A549 (cell line): ENCODE measurements at regions not wholly inside any gene's neighbourhood (a gene's known extent, or its start where the extent isn't known, plus 50 kb on each side); places are given as distances from the start of the nearest gene placed in this dataset.
"Not testable (repeated sequence)": the region's sequence is repeated elsewhere in the genome, so short reads cannot be mapped to it uniquely, and the experiment has no call there.

ENCODE experiments used
- ATAC-seq, 2 experiments: fragments of 200-7000 bp in 1 of 2; fragments of >200 bp in 1 of 2; cut with Nextera tagmentation in 1 of 2; cut with Tn5 transposase in 1 of 2; 3 replicates each; pipeline versions ENCODE4 v1.8.0 to v1.9.1; 2018 to 2020; ENCODE audit warnings: mild to moderate bottlenecking in 1 of 2, moderate library complexity in 1 of 2
- CTCF ChIA-PET: fragments of 300-600 bp; sonication (Branson Sonifier 250); formaldehyde crosslinking; extraction: SDS; loops from one replicate; lab custom pipeline; 2021; ENCODE audit warnings: antibody characterized with exemption, inconsistent platforms; lab: Yijun Ruan, JAX
- POLR2A ChIA-PET: fragments of 350-600 bp; formaldehyde crosslinking; extraction: SDS; loops from one replicate; lab custom pipeline; 2021; ENCODE audit warnings: antibody characterized with exemption, inconsistent platforms; lab: Yijun Ruan, JAX
- DNase-seq, 2 experiments: peaks; one replicate each; pipeline versions ENCODE4 v3.0.0 to v3.0.0-alpha.2; 2011 to 2016; ENCODE audit warnings: low read depth in 1 of 2, low spot score in 1 of 2
- FAIRE-seq: peaks from 2 replicates; lab custom pipeline; 2011; peaks lifted over from hg19 to GRCh38; lab: Jason Lieb, UNC
- H3K27ac ChIP-seq, 2 experiments: fragments of >200 bp; sonication (Bioruptor Twin); formaldehyde crosslinking; 3 replicates each; pipeline ENCODE4 v1.5.1; 2016 to 2017
- H3K4me1 ChIP-seq: fragments of >200 bp; sonication (Bioruptor Twin); formaldehyde crosslinking; 3 replicates; pipeline ENCODE4 v1.6.1; 2016
- H3K4me2 ChIP-seq: fragments of >200 bp; sonication (Bioruptor Twin); formaldehyde crosslinking; 3 replicates; pipeline ENCODE4 v1.6.1; 2016
- H3K4me3 ChIP-seq: fragments of >200 bp; sonication (Bioruptor Twin); formaldehyde crosslinking; 3 replicates; pipeline ENCODE4 v1.5.1; 2016
- H3K9me3 ChIP-seq: fragments of >200 bp; sonication (Bioruptor Twin); formaldehyde crosslinking; 3 replicates; pipeline ENCODE4 v1.6.1; 2016
- CEBPB ChIP-seq, 2 experiments: fragments of >200 bp in 1 of 2; sonication (Bioruptor Twin) in 1 of 2; formaldehyde crosslinking in 1 of 2; IDR thresholded peaks; 2 replicates each; pipeline ENCODE4 v1.6.1; 2012 to 2016
- CHD2 ChIP-seq: fragments of 150-350 bp; IDR thresholded peaks from 2 replicates; pipeline ENCODE4 v1.6.1; 2014; ENCODE audit warnings: low read length; ENCODE audit not compliant: partially characterized antibody
- EP300 ChIP-seq, 2 experiments: fragments of >200 bp; sonication (Bioruptor Twin); formaldehyde crosslinking; IDR thresholded peaks; 2 replicates in 1 of 2; 3 replicates in 1 of 2; pipeline ENCODE4 v1.6.1; 2016 to 2017
- FOSB ChIP-seq: fragments of 250-450 bp; sonication (Bioruptor Pico); IDR thresholded peaks from 2 replicates; pipeline ENCODE4 v1.5.0; 2020; ENCODE audit warnings: mild to moderate bottlenecking, moderate library complexity
- FOSL2 ChIP-seq, 2 experiments: fragments of 450-650 bp in 1 of 2; fragments of >200 bp in 1 of 2; sonication (Bioruptor Twin) in 1 of 2; formaldehyde crosslinking; IDR thresholded peaks; 2 replicates each; pipeline versions ENCODE4 v1.5.0 to v1.6.1; 2016 to 2020; ENCODE audit warnings: mild to moderate bottlenecking in 1 of 2, moderate library complexity in 1 of 2
- HES2 ChIP-seq: fragments of >200 bp; sonication (Bioruptor Twin); formaldehyde crosslinking; IDR thresholded peaks from 2 replicates; pipeline ENCODE4 v1.6.1; 2016
- HEYL ChIP-seq: fragments of 250-450 bp; sonication (Bioruptor Pico); IDR thresholded peaks from 2 replicates; pipeline ENCODE4 v1.8.0; 2021; ENCODE audit warnings: mild to moderate bottlenecking, moderate library complexity
- JUN ChIP-seq, 2 experiments: fragments of >200 bp; sonication (Bioruptor Twin); formaldehyde crosslinking; IDR thresholded peaks; 2 replicates in 1 of 2; 3 replicates in 1 of 2; pipeline ENCODE4 v1.6.1; 2016 to 2017
- NR3C1 ChIP-seq: fragments of >200 bp; sonication (Bioruptor Twin); formaldehyde crosslinking; IDR thresholded peaks from 3 replicates; pipeline ENCODE4 v1.6.1; 2017
- PHF8 ChIP-seq: fragments of 200-600 bp; sonication (generic); IDR thresholded peaks from 2 replicates; pipeline ENCODE4 v1.6.1; 2016; ENCODE audit warnings: low read depth, mild to moderate bottlenecking, antibody characterized with exemption, moderate library complexity, borderline replicate concordance
- POLR2AphosphoS2 ChIP-seq: conservative IDR thresholded peaks from 2 replicates; pipeline ENCODE4 v1.6.1; 2012; ENCODE audit warnings: low read length, improper control_type of control experiment, inconsistent platforms
- RAD21 ChIP-seq, 2 experiments: fragments of >200 bp in 1 of 2; sonication (Bioruptor Twin) in 1 of 2; formaldehyde crosslinking in 1 of 2; IDR thresholded peaks in 1 of 2; conservative IDR thresholded peaks in 1 of 2; 2 replicates in 1 of 2; 3 replicates in 1 of 2; pipeline ENCODE4 v1.6.1; 2012 to 2018; ENCODE audit warnings: inconsistent platforms in 1 of 2
- TP53 ChIP-seq: fragments of 250-450 bp; sonication (Bioruptor Pico); IDR thresholded peaks from 2 replicates; pipeline ENCODE4 v1.5.0; 2021; ENCODE audit warnings: mild to moderate bottlenecking, moderate library complexity
- USF2 ChIP-seq: fragments of 450-650 bp; IDR thresholded peaks from 2 replicates; pipeline ENCODE4 v1.6.1; 2014; ENCODE audit warnings: antibody characterized with exemption
- WGBS: methylation state at CpG from one replicate; pipeline ENCODE4 v1.1.6; 2017; ENCODE audit errors: missing lambda C conversion rate; 5-methylcytosine and 5-hydroxymethylcytosine counted together
- TF ChIP-seq, protein P1 (sequence below): IDR thresholded peaks from 2 replicates; pipeline ENCODE4 v1.6.1; 2012; ENCODE audit warnings: low read depth, borderline replicate concordance

- no peak for ATAC-seq
- 30% methylated on average over 3 of the region's 5 CpGs for WGBS
- no peaks in the 10 kb centered on the region for H3K4me1 ChIP-seq
- H3K9me3 ChIP-seq = peaks cover 9% of the 10 kb centered on the region; the same call in 1 of the 3 replicates
- H3K4me2 ChIP-seq = no peak overlapping the region
- no peak for FAIRE-seq
- no peak overlapping the region for H3K27ac ChIP-seq
- CTCF ChIA-PET = no interaction called here
- DNase-seq = no peak
- no peak overlapping the region for H3K4me3 ChIP-seq
- no peak for TF ChIP-seq PHF8
- TF ChIP-seq HES2 = no peak
- POLR2A ChIA-PET = no interaction called here
These were observed 941.4 kb upstream of the ZNF722 start for GRCh38 chr7:63057265-63057664.

DNA sequence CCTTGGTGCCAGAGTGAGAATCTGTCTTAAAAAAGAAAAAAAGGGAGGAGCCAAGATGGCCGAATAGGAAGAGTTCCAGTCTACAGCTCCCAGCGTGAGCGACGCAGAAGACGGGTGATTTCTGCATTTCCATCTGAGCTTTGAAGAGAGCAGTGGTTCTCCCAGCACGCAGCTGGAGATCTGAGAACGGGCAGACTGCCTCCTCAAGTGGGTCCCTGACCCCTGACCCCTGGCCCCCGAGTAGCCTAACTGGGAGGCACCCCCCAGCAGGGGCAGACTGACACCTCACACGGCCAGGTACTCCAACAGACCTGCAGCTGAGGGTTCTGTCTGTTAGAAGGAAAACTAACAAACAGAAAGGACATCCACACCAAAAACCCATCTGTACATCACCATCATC is 937.9 kb upstream of the ZNF722 start:
- ATAC-seq, H3K4me2 ChIP-seq, POLR2A ChIA-PET, FAIRE-seq, DNase-seq, CTCF ChIA-PET, H3K27ac ChIP-seq, H3K9me3 ChIP-seq, H3K4me1 ChIP-seq, H3K4me3 ChIP-seq: not testable (repeated sequence)
- WGBS = 21% methylated on average over 7 of the region's 9 CpGs

GRCh38 chr7:63065684-63066083 is 933.0 kb upstream of the ZNF722 start:
- ATAC-seq (no peak), DNase-seq (no peak), FAIRE-seq (no peak)
- Histone ChIP-seq H3K27ac (no peak overlapping the region), H3K4me3 (no peak overlapping the region), H3K4me1 (no peaks in the 10 kb centered on the region), H3K9me3 (no peaks in the 10 kb centered on the region; the same call in 2 of the 3 replicates), H3K4me2 (no peak overlapping the region)
- ChIA-PET CTCF (no interaction called here), POLR2A (no interaction called here)
- TF ChIP-seq CHD2 (no peak), USF2 (no peak), HEYL (no peak), POLR2AphosphoS2 (no peak), CEBPB (IDR thresholded peaks at IDR 0.05) (no peak), JUN (IDR thresholded peaks at IDR 0.05) (no peak), FOSL2 (IDR thresholded peaks at IDR 0.05) (no peak), FOSL2 (CRISPR knock-in tag; IDR thresholded peaks at IDR 0.05) (no peak), NR3C1 (no peak), TP53 (CRISPR knock-in tag) (no peak), EP300 (IDR thresholded peaks at IDR 0.05) (no peak)
- 3% methylated on average over 2 of the region's 2 CpGs for WGBS

GRCh38 chr7:63066235-63066634 is 932.4 kb upstream of the ZNF722 start:
- FAIRE-seq, CTCF ChIA-PET, H3K4me1 ChIP-seq, H3K9me3 ChIP-seq, DNase-seq, POLR2A ChIA-PET, ATAC-seq, H3K4me2 ChIP-seq, H3K27ac ChIP-seq, H3K4me3 ChIP-seq: not testable (repeated sequence)
- 2% methylated on average over 4 of the region's 4 CpGs for WGBS

- ATAC-seq (no peak), DNase-seq (no peak), FAIRE-seq (no peak)
- no peak overlapping the region for H3K27ac ChIP-seq
- no peaks in the 10 kb centered on the region; the same call in 2 of the 3 replicates for H3K9me3 ChIP-seq
- H3K4me2 ChIP-seq = no peak overlapping the region
- ChIA-PET CTCF (no interaction called here), POLR2A (no interaction called here)
- 52% methylated on average over 21 of the region's 42 CpGs for WGBS
- TF ChIP-seq, protein P1, sequence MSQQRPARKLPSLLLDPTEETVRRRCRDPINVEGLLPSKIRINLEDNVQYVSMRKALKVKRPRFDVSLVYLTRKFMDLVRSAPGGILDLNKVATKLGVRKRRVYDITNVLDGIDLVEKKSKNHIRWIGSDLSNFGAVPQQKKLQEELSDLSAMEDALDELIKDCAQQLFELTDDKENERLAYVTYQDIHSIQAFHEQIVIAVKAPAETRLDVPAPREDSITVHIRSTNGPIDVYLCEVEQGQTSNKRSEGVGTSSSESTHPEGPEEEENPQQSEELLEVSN = no peak
- no peak for TF ChIP-seq RAD21 (conservative IDR thresholded peaks at IDR 0.05 in 1 of 2, IDR thresholded peaks at IDR 0.05 in 1 of 2)
- no peak for TF ChIP-seq FOSB (CRISPR knock-in tag)
- no peak for TF ChIP-seq HEYL
- H3K4me3 ChIP-seq = no peak overlapping the region
- no peaks in the 10 kb centered on the region for H3K4me1 ChIP-seq
These were observed 930.6 kb upstream of the ZNF722 start for GRCh38 chr7:63067897-63068585.
